ENCODE measurements at regions not wholly inside any gene's neighbourhood (a gene's known extent, or its start where the extent isn't known, plus 50 kb on each side); places are given as distances from the start of the nearest gene placed in this dataset.

GRCh38 chr1:166682588-166682987 lies 156.7 kb upstream of the POGK start:
- TF ChIP-seq TAF1 (IDR thresholded peaks at IDR 0.05; ENCODE audit: low read depth, low read length) = no peak
- no peak for TF ChIP-seq POLR2A (IDR thresholded peaks at IDR 0.05; ENCODE audit: low read depth, low read length)
- no peak for TF ChIP-seq POLR2AphosphoS5 (IDR thresholded peaks at IDR 0.05; ENCODE audit: low read depth, low read length)
- TF ChIP-seq SPI1 (IDR thresholded peaks at IDR 0.05; ENCODE audit: low read depth, low read length) = no peak
- TF ChIP-seq POU2F2 (IDR thresholded peaks at IDR 0.05; ENCODE audit: low read depth, low read length) = no peak
- TF ChIP-seq PAX5 (IDR thresholded peaks at IDR 0.05; ENCODE audit: insufficient read depth, low read length, severe bottlenecking) = no peak
